ENCODE measurements at regions not wholly inside any gene's neighbourhood (a gene's known extent, or its start where the extent isn't known, plus 50 kb on each side); places are given as distances from the start of the nearest gene placed in this dataset.

DNA sequence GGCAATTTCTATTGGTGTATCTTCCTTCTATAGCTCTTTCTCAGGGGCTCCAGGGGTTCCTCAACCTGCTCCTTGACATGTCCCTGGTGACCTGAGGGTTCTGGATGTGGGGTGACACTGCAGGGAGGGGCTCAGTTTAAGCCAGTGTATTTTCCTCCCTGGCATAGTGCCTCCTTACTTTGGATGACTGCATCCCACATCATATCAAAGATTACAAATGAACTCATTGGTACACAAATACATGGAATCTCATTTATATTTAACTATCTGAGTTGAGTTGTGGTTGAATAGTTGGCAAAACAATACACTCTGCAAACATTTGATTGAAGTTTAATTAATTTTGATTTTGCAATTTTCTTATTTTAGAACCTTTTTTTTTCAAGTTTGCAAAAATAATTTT, 268.2 kb upstream of the SKOR2 start:
- ChIA-PET CTCF (no interaction called here), POLR2A (no interaction called here)
- Histone ChIP-seq H3K9ac (no peak overlapping the region), H3K9me2 (no peaks in the 10 kb centered on the region), H3K4me3 (ENCODE audit: low read depth in 2 of 2, low read length in 1 of 2) (no peak overlapping the region), H3K4me1 (ENCODE audit: control insufficient read depth in 1 of 2, insufficient read depth in 2 of 2, low read depth in 1 of 2, low read length in 1 of 2) (no peaks in the 10 kb centered on the region), H3F3A (replicated peaks; ENCODE audit: insufficient read depth) (no peaks in the 10 kb centered on the region), H3K9me3 (no peaks in the 10 kb centered on the region), H3K27ac (ENCODE audit: low read depth in 2 of 2, low read length in 1 of 2) (no peak overlapping the region), H3K36me3 (replicated peaks in 1 of 2; ENCODE audit: control insufficient read depth in 1 of 2, insufficient read depth in 2 of 2, low read length in 1 of 2) (no peaks in the 10 kb centered on the region), H3K27me3 (ENCODE audit: insufficient read depth) (no peaks in the 10 kb centered on the region), H2AFZ (ENCODE audit: low read depth) (no peak overlapping the region), H3K4me2 (no peak overlapping the region), H3K79me2 (ENCODE audit: insufficient read depth) (no peaks in the 10 kb centered on the region), H4K20me1 (ENCODE audit: insufficient read depth) (no peaks in the 10 kb centered on the region)
- TF ChIP-seq, protein P1, sequence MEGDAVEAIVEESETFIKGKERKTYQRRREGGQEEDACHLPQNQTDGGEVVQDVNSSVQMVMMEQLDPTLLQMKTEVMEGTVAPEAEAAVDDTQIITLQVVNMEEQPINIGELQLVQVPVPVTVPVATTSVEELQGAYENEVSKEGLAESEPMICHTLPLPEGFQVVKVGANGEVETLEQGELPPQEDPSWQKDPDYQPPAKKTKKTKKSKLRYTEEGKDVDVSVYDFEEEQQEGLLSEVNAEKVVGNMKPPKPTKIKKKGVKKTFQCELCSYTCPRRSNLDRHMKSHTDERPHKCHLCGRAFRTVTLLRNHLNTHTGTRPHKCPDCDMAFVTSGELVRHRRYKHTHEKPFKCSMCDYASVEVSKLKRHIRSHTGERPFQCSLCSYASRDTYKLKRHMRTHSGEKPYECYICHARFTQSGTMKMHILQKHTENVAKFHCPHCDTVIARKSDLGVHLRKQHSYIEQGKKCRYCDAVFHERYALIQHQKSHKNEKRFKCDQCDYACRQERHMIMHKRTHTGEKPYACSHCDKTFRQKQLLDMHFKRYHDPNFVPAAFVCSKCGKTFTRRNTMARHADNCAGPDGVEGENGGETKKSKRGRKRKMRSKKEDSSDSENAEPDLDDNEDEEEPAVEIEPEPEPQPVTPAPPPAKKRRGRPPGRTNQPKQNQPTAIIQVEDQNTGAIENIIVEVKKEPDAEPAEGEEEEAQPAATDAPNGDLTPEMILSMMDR (IDR thresholded peaks at IDR 0.05), result no peak
- TF ChIP-seq TEAD4 (IDR thresholded peaks at IDR 0.05; ENCODE audit: borderline replicate concordance, insufficient read depth) (no peak), TCF12 (IDR thresholded peaks at IDR 0.05) (no peak), MEF2A (IDR thresholded peaks at IDR 0.05; ENCODE audit: borderline replicate concordance, low read depth) (no peak), NRF1 (IDR thresholded peaks at IDR 0.05; ENCODE audit: low read depth, low read length) (no peak), RAD21 (IDR thresholded peaks at IDR 0.05; ENCODE audit: low read length) (no peak), RCOR1 (IDR thresholded peaks at IDR 0.05; ENCODE audit: low read length) (no peak), GATA2 (CRISPR knock-in tag; IDR thresholded peaks at IDR 0.05) (no peak), RFX5 (IDR thresholded peaks at IDR 0.05; ENCODE audit: low read length) (no peak), EP300 (IDR thresholded peaks at IDR 0.05; ENCODE audit: borderline replicate concordance in 1 of 2, low read depth in 1 of 2, low read length in 1 of 2) (no peak)
- TF ChIP-seq, protein P2, sequence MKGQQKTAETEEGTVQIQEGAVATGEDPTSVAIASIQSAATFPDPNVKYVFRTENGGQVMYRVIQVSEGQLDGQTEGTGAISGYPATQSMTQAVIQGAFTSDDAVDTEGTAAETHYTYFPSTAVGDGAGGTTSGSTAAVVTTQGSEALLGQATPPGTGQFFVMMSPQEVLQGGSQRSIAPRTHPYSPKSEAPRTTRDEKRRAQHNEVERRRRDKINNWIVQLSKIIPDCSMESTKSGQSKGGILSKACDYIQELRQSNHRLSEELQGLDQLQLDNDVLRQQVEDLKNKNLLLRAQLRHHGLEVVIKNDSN (IDR thresholded peaks at IDR 0.05; ENCODE audit: borderline replicate concordance, low read depth), result no peak
- TF ChIP-seq, protein P3, sequence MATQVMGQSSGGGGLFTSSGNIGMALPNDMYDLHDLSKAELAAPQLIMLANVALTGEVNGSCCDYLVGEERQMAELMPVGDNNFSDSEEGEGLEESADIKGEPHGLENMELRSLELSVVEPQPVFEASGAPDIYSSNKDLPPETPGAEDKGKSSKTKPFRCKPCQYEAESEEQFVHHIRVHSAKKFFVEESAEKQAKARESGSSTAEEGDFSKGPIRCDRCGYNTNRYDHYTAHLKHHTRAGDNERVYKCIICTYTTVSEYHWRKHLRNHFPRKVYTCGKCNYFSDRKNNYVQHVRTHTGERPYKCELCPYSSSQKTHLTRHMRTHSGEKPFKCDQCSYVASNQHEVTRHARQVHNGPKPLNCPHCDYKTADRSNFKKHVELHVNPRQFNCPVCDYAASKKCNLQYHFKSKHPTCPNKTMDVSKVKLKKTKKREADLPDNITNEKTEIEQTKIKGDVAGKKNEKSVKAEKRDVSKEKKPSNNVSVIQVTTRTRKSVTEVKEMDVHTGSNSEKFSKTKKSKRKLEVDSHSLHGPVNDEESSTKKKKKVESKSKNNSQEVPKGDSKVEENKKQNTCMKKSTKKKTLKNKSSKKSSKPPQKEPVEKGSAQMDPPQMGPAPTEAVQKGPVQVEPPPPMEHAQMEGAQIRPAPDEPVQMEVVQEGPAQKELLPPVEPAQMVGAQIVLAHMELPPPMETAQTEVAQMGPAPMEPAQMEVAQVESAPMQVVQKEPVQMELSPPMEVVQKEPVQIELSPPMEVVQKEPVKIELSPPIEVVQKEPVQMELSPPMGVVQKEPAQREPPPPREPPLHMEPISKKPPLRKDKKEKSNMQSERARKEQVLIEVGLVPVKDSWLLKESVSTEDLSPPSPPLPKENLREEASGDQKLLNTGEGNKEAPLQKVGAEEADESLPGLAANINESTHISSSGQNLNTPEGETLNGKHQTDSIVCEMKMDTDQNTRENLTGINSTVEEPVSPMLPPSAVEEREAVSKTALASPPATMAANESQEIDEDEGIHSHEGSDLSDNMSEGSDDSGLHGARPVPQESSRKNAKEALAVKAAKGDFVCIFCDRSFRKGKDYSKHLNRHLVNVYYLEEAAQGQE (IDR thresholded peaks at IDR 0.05; ENCODE audit: low read depth, low read length), result no peak
- TF ChIP-seq, protein P4, sequence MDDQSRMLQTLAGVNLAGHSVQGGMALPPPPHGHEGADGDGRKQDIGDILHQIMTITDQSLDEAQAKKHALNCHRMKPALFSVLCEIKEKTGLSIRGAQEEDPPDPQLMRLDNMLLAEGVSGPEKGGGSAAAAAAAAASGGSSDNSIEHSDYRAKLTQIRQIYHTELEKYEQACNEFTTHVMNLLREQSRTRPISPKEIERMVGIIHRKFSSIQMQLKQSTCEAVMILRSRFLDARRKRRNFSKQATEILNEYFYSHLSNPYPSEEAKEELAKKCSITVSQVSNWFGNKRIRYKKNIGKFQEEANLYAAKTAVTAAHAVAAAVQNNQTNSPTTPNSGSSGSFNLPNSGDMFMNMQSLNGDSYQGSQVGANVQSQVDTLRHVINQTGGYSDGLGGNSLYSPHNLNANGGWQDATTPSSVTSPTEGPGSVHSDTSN (IDR thresholded peaks at IDR 0.05), result no peak
- TF ChIP-seq, protein P5, sequence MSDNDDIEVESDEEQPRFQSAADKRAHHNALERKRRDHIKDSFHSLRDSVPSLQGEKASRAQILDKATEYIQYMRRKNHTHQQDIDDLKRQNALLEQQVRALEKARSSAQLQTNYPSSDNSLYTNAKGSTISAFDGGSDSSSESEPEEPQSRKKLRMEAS (IDR thresholded peaks at IDR 0.05; ENCODE audit: low read depth), result no peak
- TF ChIP-seq, protein P6, sequence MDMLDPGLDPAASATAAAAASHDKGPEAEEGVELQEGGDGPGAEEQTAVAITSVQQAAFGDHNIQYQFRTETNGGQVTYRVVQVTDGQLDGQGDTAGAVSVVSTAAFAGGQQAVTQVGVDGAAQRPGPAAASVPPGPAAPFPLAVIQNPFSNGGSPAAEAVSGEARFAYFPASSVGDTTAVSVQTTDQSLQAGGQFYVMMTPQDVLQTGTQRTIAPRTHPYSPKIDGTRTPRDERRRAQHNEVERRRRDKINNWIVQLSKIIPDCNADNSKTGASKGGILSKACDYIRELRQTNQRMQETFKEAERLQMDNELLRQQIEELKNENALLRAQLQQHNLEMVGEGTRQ (IDR thresholded peaks at IDR 0.05; ENCODE audit: borderline replicate concordance, low read depth, low read length), result no peak
- no peak for DNase-seq

All from SK-N-SH (cell line).